PC-3 (cell line): ENCODE measurements at regions not wholly inside any gene's neighbourhood (a gene's known extent, or its start where the extent isn't known, plus 50 kb on each side); places are given as distances from the start of the nearest gene placed in this dataset.
A peak's percentile ranks its signal among the peaks of the same experiment; 100 is the strongest.
"Not testable (repeated sequence)": the region's sequence is repeated elsewhere in the genome, so short reads cannot be mapped to it uniquely, and the experiment has no call there.

ENCODE experiments used
- ATAC-seq: fragments of 200-7000 bp; cut with Tn5 transposase; 2 replicates; pipeline ENCODE4 v1.9.1; 2020; ENCODE audit warnings: mild to moderate bottlenecking, moderate library complexity
- BruUV-seq: library from RNA; stranded (reverse); fragments of 400-500 nt; replicated peaks from 2 replicates; lab custom pipeline; 2021; lab: Mats Ljungman, UMichigan
- CTCF ChIA-PET: fragments of 300-600 bp; sonication (Branson Sonifier 250); formaldehyde crosslinking; loops from one replicate; lab custom pipeline; 2022; ENCODE audit warnings: antibody characterized with exemption; lab: Charles Lee
- POLR2A ChIA-PET: fragments of 300-600 bp; sonication (Branson Sonifier 250); formaldehyde crosslinking; loops from one replicate; lab custom pipeline; 2022; ENCODE audit warnings: antibody characterized with exemption; ENCODE audit not compliant: unreplicated experiment; lab: Charles Lee
- DNase-seq: peaks from one replicate; pipeline ENCODE4 v3.0.0-alpha.2; 2015
- H2AFZ ChIP-seq: fragments of 300-600 bp; sonication (generic); 2 replicates; pipeline ENCODE4 v1.6.0; 2016; ENCODE audit warnings: antibody characterized with exemption, low read length
- H3F3A ChIP-seq: fragments of 300-600 bp; sonication (generic); one replicate; pipeline ENCODE4 v1.6.0; 2017; ENCODE audit warnings: antibody characterized with exemption, low read length, control low read depth, mild to moderate bottlenecking; ENCODE audit not compliant: unreplicated experiment
- H3K27ac ChIP-seq: fragments of 300-600 bp; sonication (generic); 2 replicates; pipeline ENCODE4 v1.5.1; 2016; ENCODE audit warnings: mild to moderate bottlenecking, low read length
- H3K27me3 ChIP-seq: fragments of 300-600 bp; sonication (generic); 2 replicates; pipeline ENCODE4 v1.6.1; 2016; ENCODE audit warnings: low read length, mixed read lengths
- H3K36me3 ChIP-seq: fragments of 300-600 bp; sonication (generic); 2 replicates; pipeline ENCODE4 v1.6.1; 2016; ENCODE audit warnings: low read depth, mixed run types, low read length, mixed read lengths
- H3K4me1 ChIP-seq: fragments of 300-600 bp; sonication (generic); 2 replicates; pipeline ENCODE4 v1.5.1; 2016; ENCODE audit warnings: low read length; ENCODE audit not compliant: insufficient read depth
- H3K4me2 ChIP-seq: fragments of 300-600 bp; sonication (generic); 2 replicates; pipeline ENCODE4 v1.6.0; 2016; ENCODE audit warnings: low read length
- H3K4me3 ChIP-seq: fragments of 300-600 bp; sonication (generic); 2 replicates; pipeline ENCODE4 v1.5.1; 2016; ENCODE audit warnings: mild to moderate bottlenecking, low read length, mixed read lengths
- H3K79me2 ChIP-seq: fragments of 300-600 bp; sonication (generic); 2 replicates; pipeline ENCODE4 v1.6.1; 2017; ENCODE audit warnings: low read length, mixed read lengths
- H3K9ac ChIP-seq: fragments of 300-600 bp; sonication (generic); 2 replicates; pipeline ENCODE4 v1.6.0; 2016; ENCODE audit warnings: mild to moderate bottlenecking, low read length
- H3K9me2 ChIP-seq: fragments of 300-600 bp; sonication (generic); replicated peaks from 2 replicates; pipeline ENCODE4 v1.6.1; 2016; ENCODE audit warnings: mixed run types, low read length, mixed read lengths
- H3K9me3 ChIP-seq: fragments of 300-600 bp; sonication (generic); 2 replicates; pipeline ENCODE4 v1.6.1; 2016; ENCODE audit warnings: low read length, mixed read lengths
- H4K20me1 ChIP-seq: fragments of 300-600 bp; sonication (generic); 2 replicates; pipeline ENCODE4 v1.6.1; 2016; ENCODE audit warnings: low read length, mixed read lengths
- CTCF ChIP-seq: fragments of 300-600 bp; sonication (generic); conservative IDR thresholded peaks from 2 replicates; pipeline ENCODE4 v1.5.1; 2017; ENCODE audit warnings: antibody characterized with exemption, low read depth, mild to moderate bottlenecking, low read length
- EZH2 ChIP-seq: fragments of 300-600 bp; sonication (generic); IDR thresholded peaks from one replicate; pipeline ENCODE4 v1.6.1; 2017; ENCODE audit warnings: antibody characterized with exemption, mild to moderate bottlenecking, low read length; ENCODE audit not compliant: unreplicated experiment
- EZH2phosphoT487 ChIP-seq: fragments of 300-600 bp; sonication (generic); IDR thresholded peaks from 2 replicates; pipeline ENCODE4 v1.6.1; 2018; ENCODE audit warnings: mild to moderate bottlenecking, antibody characterized with exemption, low read length, borderline replicate concordance
- intact Hi-C: fragments of 100-400 bp; cut with micrococcal nuclease; formaldehyde crosslinking; loops from 2 replicates; pipeline ENCODE4 v1.9.0; 2023

GRCh38 chr5:127196042-127196441, 94.6 kb upstream of the MEGF10 start:
- H2AFZ ChIP-seq = no peak overlapping the region
- H3K79me2 ChIP-seq = no peaks in the 10 kb centered on the region
- no peaks in the 10 kb centered on the region for H3K4me1 ChIP-seq
- H3F3A ChIP-seq = no peaks in the 10 kb centered on the region
- ChIA-PET POLR2A (no interaction called here), CTCF (no interaction called here)
- intact Hi-C loops = no loop called here
- no peak overlapping the region for H3K4me3 ChIP-seq
- no peaks in the 10 kb centered on the region for H3K9me3 ChIP-seq
- no peaks in the 10 kb centered on the region for H3K9me2 ChIP-seq
- H3K27ac ChIP-seq = no peak overlapping the region
- no peak overlapping the region for H3K9ac ChIP-seq
- H4K20me1 ChIP-seq = no peaks in the 10 kb centered on the region
- H3K4me2 ChIP-seq = no peak overlapping the region
- no peak for DNase-seq
- ATAC-seq = no peak
- TF ChIP-seq EZH2 = no peak
- no peak for TF ChIP-seq CTCF
- no peak for TF ChIP-seq EZH2phosphoT487
- no peaks in the 10 kb centered on the region for H3K36me3 ChIP-seq
- BruUV-seq = no TSS peak
- peaks cover 9% of the 10 kb centered on the region; the same call in 1 of the 2 replicates for H3K27me3 ChIP-seq

- H3K9me3 ChIP-seq, H3K4me3 ChIP-seq, H3K27me3 ChIP-seq, H3F3A ChIP-seq, BruUV-seq, H3K27ac ChIP-seq, H3K9me2 ChIP-seq, ATAC-seq, POLR2A ChIA-PET, CTCF ChIA-PET, H3K36me3 ChIP-seq, H4K20me1 ChIP-seq, H3K4me2 ChIP-seq, H2AFZ ChIP-seq, H3K79me2 ChIP-seq, DNase-seq, H3K4me1 ChIP-seq, H3K9ac ChIP-seq, intact Hi-C loops: not testable (repeated sequence)
Observed at GRCh38 chr5:127197402-127198167, 93.0 kb upstream of the MEGF10 start.

- H2AFZ ChIP-seq, DNase-seq, H3F3A ChIP-seq, H3K9me3 ChIP-seq, H4K20me1 ChIP-seq, intact Hi-C loops, H3K27me3 ChIP-seq, H3K9me2 ChIP-seq, ATAC-seq, H3K4me2 ChIP-seq, H3K4me3 ChIP-seq, H3K27ac ChIP-seq, H3K79me2 ChIP-seq, CTCF ChIA-PET, H3K9ac ChIP-seq, POLR2A ChIA-PET, H3K36me3 ChIP-seq, BruUV-seq: not testable (repeated sequence)
- H3K4me1 ChIP-seq = peaks cover 23% of the 10 kb centered on the region
Observed at GRCh38 chr5:127202738-127203137, 87.9 kb upstream of the MEGF10 start.

GRCh38 chr5:127203818-127204217, 86.8 kb upstream of the MEGF10 start:
- ChIA-PET POLR2A (no interaction called here), CTCF (no interaction called here)
- intact Hi-C loops = no loop called here
- peaks cover 23% of the 10 kb centered on the region for H3K4me1 ChIP-seq
- TF ChIP-seq EZH2phosphoT487 = no peak
- no peak for TF ChIP-seq CTCF
- TF ChIP-seq EZH2 = no peak
- no peaks in the 10 kb centered on the region for H3K9me3 ChIP-seq
- no peak overlapping the region for H3K27ac ChIP-seq
- no peaks in the 10 kb centered on the region for H4K20me1 ChIP-seq
- no peaks in the 10 kb centered on the region for H3K27me3 ChIP-seq
- DNase-seq = peak; percentile 79
- no peak overlapping the region for H3K4me2 ChIP-seq
- no peaks in the 10 kb centered on the region for H3K79me2 ChIP-seq
- no peaks in the 10 kb centered on the region for H3K9me2 ChIP-seq
- no peak overlapping the region for H3K9ac ChIP-seq
- H2AFZ ChIP-seq = no peak overlapping the region
- no peak overlapping the region for H3K4me3 ChIP-seq
- H3K36me3 ChIP-seq = no peaks in the 10 kb centered on the region
- 0 out of 2 replicates have a peak, but pooled peaks have one; percentile 14 for ATAC-seq
- H3F3A ChIP-seq = no peaks in the 10 kb centered on the region
- BruUV-seq = no TSS peak
